Psoas muscle (tissue), 7 donors: ENCODE measurements at regions not wholly inside any gene's neighbourhood (a gene's known extent, or its start where the extent isn't known, plus 50 kb on each side); places are given as distances from the start of the nearest gene placed in this dataset.
"Not testable (repeated sequence)": the region's sequence is repeated elsewhere in the genome, so short reads cannot be mapped to it uniquely, and the experiment has no call there.

Experiments used
- ATAC-seq, 4 donors: fragments of 200-7000 bp; cut with Tn5 transposase; one replicate each; pipeline ENCODE4 v1.9.1; 2020; ENCODE audit warnings: moderate library complexity in 3 of 4, mild to moderate bottlenecking in 2 of 4
- DNase-seq, 2 donors: peaks; one replicate each; pipeline ENCODE4 v3.0.0-alpha.2; 2020
- H3K27ac ChIP-seq: fragments of 200-600 bp; one replicate; pipeline ENCODE4 v1.8.0; 2022
- H3K27me3 ChIP-seq, 3 donors: fragments of 200-600 bp in 1 of 3; one replicate each; pipeline versions ENCODE4 v1.6.1 to v1.8.0; 2013 to 2022; ENCODE audit warnings: low read length in 2 of 3, mild to moderate bottlenecking in 2 of 3, moderate library complexity in 1 of 3; ENCODE audit not compliant: insufficient read depth in 3 of 3
- H3K36me3 ChIP-seq, 2 donors: fragments of 200-600 bp in 1 of 2; one replicate each; pipeline versions ENCODE4 v1.6.1 to v1.8.0; 2013 to 2022; ENCODE audit warnings: low read depth in 1 of 2, mild to moderate bottlenecking in 1 of 2, moderate library complexity in 1 of 2; ENCODE audit not compliant: insufficient read depth in 1 of 2
- H3K4me1 ChIP-seq: fragments of 200-600 bp; one replicate; pipeline ENCODE4 v1.8.0; 2022
- H3K4me3 ChIP-seq: fragments of 200-600 bp; one replicate; pipeline ENCODE4 v1.8.0; 2022; ENCODE audit warnings: mild to moderate bottlenecking
- H3K9me3 ChIP-seq: fragments of 200-600 bp; one replicate; pipeline ENCODE4 v1.8.0; 2022
- WGBS, 3 donors: extraction: QIAGEN DNeasy Blood & Tissue Kit; methylation state at CpG; one replicate each; pipeline versions ENCODE4 v1.1.6 to v1.1.7; 2013; 5-methylcytosine and 5-hydroxymethylcytosine counted together
- intact Hi-C, 2 donors: fragments of 100-400 bp; cut with DNase I; formaldehyde crosslinking; loops; one replicate each; pipeline versions ENCODE4 v1.11.0 to v1.14.2; 2022
- TF ChIP-seq, protein P1 (sequence below): fragments of 200-600 bp; IDR thresholded peaks from one replicate; pipeline ENCODE4 v1.8.0; 2022; ENCODE audit warnings: antibody characterized with exemption
- donor health status: healthy with polysubstance abuse.
- donor health status: DM: no; HTN: no; CAD: no; lungs with moderate emphysema.
- donor health status: Bipolar disorder and iron deficiency.
- donor health status: healthy.
- donor health status: DM: yes; HTN: yes; CAD: no.
- donor health status: DM: no; HTN: no; CAD: no.
- donor health status: DM: yes; HTN: yes; CAD: no.

DNA sequence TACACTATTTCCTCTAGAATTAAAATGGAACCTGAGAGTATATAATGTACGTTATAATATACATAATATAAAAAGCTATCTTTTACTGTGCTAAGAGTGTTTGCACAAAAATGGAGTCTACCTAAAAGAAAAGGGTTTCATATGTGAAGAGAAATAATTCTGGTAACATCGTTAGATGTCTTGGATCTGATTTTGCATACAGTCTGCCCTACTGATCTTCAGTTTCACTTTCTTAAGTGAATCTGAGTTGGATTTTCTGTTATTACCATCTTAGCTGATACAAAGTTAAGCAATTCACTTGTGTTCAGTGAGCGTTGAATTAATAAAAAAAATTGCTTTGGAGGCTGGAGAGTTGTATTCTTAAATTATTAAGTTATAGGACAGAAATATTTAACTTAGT lies 502.1 kb upstream of the TMEFF2 start:
- H3K27me3 ChIP-seq = no peaks in the 10 kb centered on the region
- no peaks in the 10 kb centered on the region for H3K36me3 ChIP-seq
- intact Hi-C loops = no loop called here
- H3K4me3 ChIP-seq = no peak overlapping the region
- WGBS, 3 donors = 67 to 75% (median 72%) methylated on average over 3 of the region's 3 CpGs
- DNase-seq = no peak
- no peak for ATAC-seq
- H3K4me1 ChIP-seq = no peaks in the 10 kb centered on the region
- TF ChIP-seq, protein P1, sequence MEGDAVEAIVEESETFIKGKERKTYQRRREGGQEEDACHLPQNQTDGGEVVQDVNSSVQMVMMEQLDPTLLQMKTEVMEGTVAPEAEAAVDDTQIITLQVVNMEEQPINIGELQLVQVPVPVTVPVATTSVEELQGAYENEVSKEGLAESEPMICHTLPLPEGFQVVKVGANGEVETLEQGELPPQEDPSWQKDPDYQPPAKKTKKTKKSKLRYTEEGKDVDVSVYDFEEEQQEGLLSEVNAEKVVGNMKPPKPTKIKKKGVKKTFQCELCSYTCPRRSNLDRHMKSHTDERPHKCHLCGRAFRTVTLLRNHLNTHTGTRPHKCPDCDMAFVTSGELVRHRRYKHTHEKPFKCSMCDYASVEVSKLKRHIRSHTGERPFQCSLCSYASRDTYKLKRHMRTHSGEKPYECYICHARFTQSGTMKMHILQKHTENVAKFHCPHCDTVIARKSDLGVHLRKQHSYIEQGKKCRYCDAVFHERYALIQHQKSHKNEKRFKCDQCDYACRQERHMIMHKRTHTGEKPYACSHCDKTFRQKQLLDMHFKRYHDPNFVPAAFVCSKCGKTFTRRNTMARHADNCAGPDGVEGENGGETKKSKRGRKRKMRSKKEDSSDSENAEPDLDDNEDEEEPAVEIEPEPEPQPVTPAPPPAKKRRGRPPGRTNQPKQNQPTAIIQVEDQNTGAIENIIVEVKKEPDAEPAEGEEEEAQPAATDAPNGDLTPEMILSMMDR = no peak
- no peaks in the 10 kb centered on the region for H3K9me3 ChIP-seq
- no peak overlapping the region for H3K27ac ChIP-seq

DNA sequence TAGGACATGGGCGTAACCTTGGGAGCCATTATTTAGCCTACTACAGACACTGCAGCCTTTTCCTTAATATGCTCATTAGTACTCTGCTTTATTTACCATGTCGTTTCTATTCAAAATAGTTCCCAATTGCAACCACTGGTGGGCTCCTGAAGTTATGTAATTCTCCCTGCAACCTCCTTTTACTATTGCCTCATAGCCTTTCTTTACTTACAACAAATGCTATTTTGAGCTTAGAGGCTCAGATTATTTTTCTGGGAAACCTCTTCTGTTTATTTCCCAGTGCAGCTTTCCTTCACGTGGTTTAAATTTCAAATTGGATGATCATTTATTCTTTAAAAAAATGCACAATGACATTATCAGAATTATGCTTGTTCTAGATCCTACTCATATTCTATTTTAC lies 492.3 kb upstream of the TMEFF2 start:
- no peaks in the 10 kb centered on the region for H3K4me1 ChIP-seq
- TF ChIP-seq, protein P1 = no peak
- H3K27me3 ChIP-seq = no peaks in the 10 kb centered on the region
- 49 to 55% (median 55%) methylated on average over 3 of the region's 3 CpGs for WGBS, 3 donors
- no peaks in the 10 kb centered on the region for H3K36me3 ChIP-seq
- no peak overlapping the region for H3K27ac ChIP-seq
- intact Hi-C loops = no loop called here
- no peak overlapping the region for H3K4me3 ChIP-seq
- DNase-seq (no peak), ATAC-seq (no peak)
- H3K9me3 ChIP-seq = no peaks in the 10 kb centered on the region

DNA sequence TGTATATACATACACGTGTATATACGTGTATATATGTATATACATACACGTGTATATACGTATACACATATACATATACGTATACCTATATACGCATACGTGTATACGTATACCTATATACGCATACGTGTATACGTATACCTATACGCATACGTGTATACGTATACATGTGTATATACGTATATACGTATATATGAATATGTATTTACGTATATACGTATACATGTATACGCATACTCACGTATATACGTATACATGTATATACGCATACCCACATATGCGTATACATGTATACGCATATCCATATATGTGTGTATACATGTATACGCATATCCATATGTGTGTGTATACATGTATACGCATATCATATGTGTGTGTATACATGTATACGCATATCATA lies 487.8 kb upstream of the TMEFF2 start:
- not testable (repeated sequence) for H3K9me3 ChIP-seq, H3K4me3 ChIP-seq, H3K4me1 ChIP-seq, H3K27me3 ChIP-seq, H3K27ac ChIP-seq, H3K36me3 ChIP-seq, ATAC-seq, DNase-seq
- 96 to 98% (median 97%) methylated on average over 27 of the region's 27 CpGs for WGBS, 3 donors
- intact Hi-C loops = loop anchor here in 1 of 2 donors (5.0 kb wide), 1 partner anchor 1090 kb away; no protein-coding TSS in a partner anchor

DNA sequence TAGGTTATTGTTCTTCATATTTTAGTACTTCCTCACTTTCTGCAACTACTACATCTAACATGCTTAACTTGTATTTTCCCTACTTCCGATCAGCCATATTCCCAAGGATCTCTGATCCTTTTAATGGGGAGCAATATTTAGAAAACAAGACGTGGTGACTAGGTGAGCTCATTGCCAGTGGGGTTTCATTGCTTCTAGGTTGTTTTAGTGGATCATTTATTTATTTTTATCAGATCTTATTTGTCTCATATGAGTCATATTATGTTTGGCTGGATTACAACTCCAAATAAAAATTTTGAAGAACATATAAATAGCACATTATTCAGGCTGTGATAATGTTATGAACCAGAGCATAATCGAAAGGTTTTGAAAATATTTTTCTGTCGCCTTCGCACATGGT lies 480.9 kb upstream of the TMEFF2 start:
- ATAC-seq = no peak
- 86 to 89% (median 86%) methylated on average over 5 of the region's 5 CpGs for WGBS, 3 donors
- intact Hi-C loops = no loop called here

DNA sequence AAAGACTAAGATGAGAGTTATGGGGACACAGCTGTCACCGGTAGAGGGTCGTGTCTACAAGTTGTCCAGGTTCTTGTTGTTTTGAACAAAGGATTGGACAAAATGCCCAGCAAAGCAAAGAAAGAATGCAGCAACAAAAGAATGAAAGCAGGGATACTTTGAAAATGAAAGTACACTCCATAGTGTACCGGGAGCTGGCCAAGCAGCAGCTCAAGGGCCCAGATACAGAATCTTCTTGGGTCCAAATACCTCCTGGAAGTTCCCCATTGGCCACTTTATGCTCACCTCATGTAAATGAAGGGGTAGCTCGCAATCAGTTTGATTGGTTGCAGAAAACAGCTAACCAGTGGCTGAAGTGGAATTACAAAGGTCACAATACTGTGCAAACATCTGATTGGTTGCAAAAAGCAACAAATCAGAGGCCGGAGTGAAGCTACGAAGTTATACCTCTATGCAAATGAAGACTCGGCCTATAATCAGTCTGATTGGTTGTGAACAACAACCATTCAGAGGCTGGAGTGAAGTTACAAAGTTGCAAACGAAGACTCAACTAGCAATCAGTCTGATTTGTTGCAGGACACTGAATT lies 474.9 kb upstream of the TMEFF2 start:
- intact Hi-C loops = no loop called here
- 83 to 86% (median 84%) methylated on average over 8 of the region's 8 CpGs for WGBS, 3 donors
- no peaks in the 10 kb centered on the region for H3K4me1 ChIP-seq
- ATAC-seq = no peak
- TF ChIP-seq, protein P1 = no peak
- H3K27ac ChIP-seq = no peak overlapping the region
- no peak overlapping the region for H3K4me3 ChIP-seq
- no peaks in the 10 kb centered on the region for H3K27me3 ChIP-seq
- H3K36me3 ChIP-seq = no peaks in the 10 kb centered on the region
- DNase-seq = no peak
- H3K9me3 ChIP-seq = no peaks in the 10 kb centered on the region

More for the DNA sequence above, 480.9 kb upstream of the TMEFF2 start:
- H3K36me3 ChIP-seq = no peaks in the 10 kb centered on the region
- TF ChIP-seq, protein P1 = no peak
- H3K4me3 ChIP-seq = no peak overlapping the region
- no peaks in the 10 kb centered on the region for H3K9me3 ChIP-seq
- no peak for DNase-seq
- H3K27ac ChIP-seq = no peak overlapping the region
- H3K4me1 ChIP-seq = no peaks in the 10 kb centered on the region
- no peaks in the 10 kb centered on the region for H3K27me3 ChIP-seq

DNA sequence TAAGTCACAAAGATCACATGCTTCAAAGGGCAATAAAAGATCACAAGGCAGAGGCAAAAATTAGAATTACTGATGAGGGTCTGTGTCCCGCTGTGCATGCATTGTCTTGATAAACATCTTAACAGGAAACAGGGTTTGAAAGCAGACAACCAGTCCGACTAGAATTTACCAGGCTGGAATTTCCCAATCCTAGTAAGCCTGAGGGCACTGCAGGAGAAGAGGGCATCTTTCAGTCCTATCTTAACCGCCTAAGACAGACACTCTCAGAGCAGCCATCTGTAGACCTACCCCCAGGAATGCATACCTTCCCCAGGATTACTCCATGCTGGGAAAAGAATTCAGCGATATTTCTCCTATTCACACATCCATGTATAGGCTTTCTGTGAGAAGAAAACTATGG lies 465.8 kb upstream of the TMEFF2 start:
- H3K9me3 ChIP-seq, H3K36me3 ChIP-seq, H3K4me1 ChIP-seq, DNase-seq, intact Hi-C loops, H3K27me3 ChIP-seq, H3K27ac ChIP-seq, ATAC-seq, H3K4me3 ChIP-seq: not testable (repeated sequence)
- 72 to 87% (median 87%) methylated on average over 4 of the region's 4 CpGs for WGBS, 3 donors
